Transverse colon (tissue), 4 donors: ENCODE measurements at regions not wholly inside any gene's neighbourhood (a gene's known extent, or its start where the extent isn't known, plus 50 kb on each side); places are given as distances from the start of the nearest gene placed in this dataset.

Experiments
- DNase-seq: peaks from one replicate; pipeline ENCODE4 v3.0.0-alpha.2; 2019
- H3K27ac ChIP-seq, 4 donors: fragments of 200-600 bp; sonication (generic); 2 replicates each; pipeline ENCODE4 v1.5.1; 2016 to 2018; ENCODE audit warnings: inconsistent platforms in 4 of 4
- H3K27me3 ChIP-seq: fragments of 200-600 bp; sonication (generic); 2 replicates; pipeline ENCODE4 v1.5.1; 2017; ENCODE audit warnings: inconsistent platforms
- H3K36me3 ChIP-seq, 4 donors: fragments of 200-600 bp; sonication (generic); 2 replicates each; pipeline ENCODE4 v1.5.1; 2017 to 2019; ENCODE audit warnings: inconsistent platforms in 4 of 4
- H3K4me1 ChIP-seq, 4 donors: fragments of 200-600 bp; sonication (generic); 2 replicates each; pipeline ENCODE4 v1.5.1; 2017 to 2020; ENCODE audit warnings: inconsistent platforms in 4 of 4
- H3K4me3 ChIP-seq, 4 donors: fragments of 200-600 bp; sonication (generic); 1 replicate in 1 of 4; 2 replicates in 3 of 4; pipeline versions ENCODE4 v1.5.1 to v1.6.1; 2017 to 2019; ENCODE audit warnings: inconsistent platforms in 4 of 4
- H3K9me3 ChIP-seq, 2 donors: fragments of 200-600 bp; sonication (generic); 2 replicates each; pipeline ENCODE4 v1.5.1; 2017 to 2019; ENCODE audit warnings: inconsistent platforms in 2 of 2
- CTCF ChIP-seq, 5 experiments: fragments of 200-600 bp in 3 of 5; fragments of 450-650 bp in 2 of 5; sonication (generic) in 3 of 5; IDR thresholded peaks; 1 replicate in 2 of 5; 2 replicates in 3 of 5; pipeline ENCODE4 v1.5.1; 2016 to 2017; ENCODE audit warnings: antibody characterized with exemption in 5 of 5, inconsistent platforms in 3 of 5, mild to moderate bottlenecking in 2 of 5, moderate library complexity in 1 of 5
- EP300 ChIP-seq: sonication (generic); formaldehyde crosslinking; IDR thresholded peaks from one replicate; pipeline ENCODE4 v1.6.1; 2017; ENCODE audit warnings: antibody characterized with exemption, low read depth
- POLR2A ChIP-seq: fragments of 450-650 bp; IDR thresholded peaks from one replicate; pipeline ENCODE4 v1.6.1; 2016; ENCODE audit warnings: antibody characterized with exemption, mild to moderate bottlenecking, moderate library complexity
- POLR2AphosphoS5 ChIP-seq, 3 donors: sonication (generic); formaldehyde crosslinking; IDR thresholded peaks; one replicate each; pipeline ENCODE4 v1.6.1; 2016; ENCODE audit warnings: antibody characterized with exemption in 3 of 3
- WGBS, 2 donors: methylation state at CpG; one replicate each; pipeline ENCODE4 v1.1.5; 2018; ENCODE audit warnings: low coverage in 1 of 2; 5-methylcytosine and 5-hydroxymethylcytosine counted together
- in situ Hi-C, 4 donors: fragments of 200-750 bp; cut with MboI; loops; one replicate each; pipeline versions ENCODE4 v1.15.0 to v1.15.1; 2017; ENCODE audit warnings: low sequenced_read_pairs in 3 of 4, low pct_ligation_motif_present in 1 of 4, low pct_unique_long_range_greater_than_20kb in 1 of 4
- intact Hi-C: fragments of 100-400 bp; cut with DNase I; formaldehyde crosslinking; loops from one replicate; pipeline ENCODE4 v1.15.1; 2023; ENCODE audit warnings: low total_unique reads

- no peaks in the 10 kb centered on the region for H3K27me3 ChIP-seq
- H3K4me3 ChIP-seq, result no peak overlapping the region
- no peaks in the 10 kb centered on the region for H3K36me3 ChIP-seq
- WGBS, 2 donors, result 73% methylated on average over 5 of the region's 5 CpGs; no CpG with 5 or more reads in 1 of the 2 donors
- no peak for DNase-seq
- H3K9me3 ChIP-seq, result no peaks in the 10 kb centered on the region
- intact Hi-C loops (no loop called here), in situ Hi-C loops (no loop called here)
- H3K27ac ChIP-seq, result no peak overlapping the region
- no peak for TF ChIP-seq POLR2A
- TF ChIP-seq EP300, result no peak
- TF ChIP-seq POLR2AphosphoS5 (IDR thresholded peaks at IDR 0.05), result no peak
- no peak for TF ChIP-seq CTCF (IDR thresholded peaks at IDR 0.05)
- peaks cover 0 to 5% (median 0%) of the 10 kb centered on the region in 4 donors for H3K4me1 ChIP-seq
These were observed 63.6 kb upstream of the COL13A1 start for GRCh38 chr10:69738071-69738470.

- H3K27ac ChIP-seq, result no peak overlapping the region
- H3K27me3 ChIP-seq, result no peaks in the 10 kb centered on the region
- no peak for DNase-seq
- intact Hi-C loops, result no loop called here
- in situ Hi-C loops, result no loop called here
- no peaks in the 10 kb centered on the region for H3K9me3 ChIP-seq
- TF ChIP-seq CTCF (IDR thresholded peaks at IDR 0.05), result no peak
- peaks cover 0 to 2% (median 0%) of the 10 kb centered on the region in 4 donors for H3K4me1 ChIP-seq
- no peaks in the 10 kb centered on the region for H3K36me3 ChIP-seq
- WGBS, 2 donors, result 47 to 63% methylated on average over 2 to 6 of the region's 6 CpGs
- no peak overlapping the region for H3K4me3 ChIP-seq
These were observed 62.8 kb upstream of the COL13A1 start for GRCh38 chr10:69738858-69739435.

GRCh38 chr10:69739634-69740033 is 62.1 kb upstream of the COL13A1 start:
- Histone ChIP-seq H3K27ac (no peak overlapping the region), H3K4me3 (no peak overlapping the region), H3K27me3 (no peaks in the 10 kb centered on the region), H3K36me3 (no peaks in the 10 kb centered on the region), H3K4me1 (no peaks in the 10 kb centered on the region), H3K9me3 (no peaks in the 10 kb centered on the region)
- TF ChIP-seq POLR2AphosphoS5 (IDR thresholded peaks at IDR 0.05) (no peak), POLR2A (no peak), EP300 (no peak), CTCF (IDR thresholded peaks at IDR 0.05) (no peak)
- WGBS, 2 donors, result 60 to 64% methylated on average over 4 to 7 of the region's 7 CpGs
- DNase-seq, result no peak
- in situ Hi-C loops, result no loop called here
- intact Hi-C loops, result no loop called here

- Histone ChIP-seq H3K9me3 (no peaks in the 10 kb centered on the region), H3K4me1 (no peaks in the 10 kb centered on the region), H3K27ac (no peak overlapping the region), H3K36me3 (no peaks in the 10 kb centered on the region), H3K27me3 (no peaks in the 10 kb centered on the region), H3K4me3 (no peak overlapping the region)
- no peak for DNase-seq
- intact Hi-C loops (no loop called here), in situ Hi-C loops (no loop called here)
- no peak for TF ChIP-seq POLR2AphosphoS5 (IDR thresholded peaks at IDR 0.05)
- no peak for TF ChIP-seq EP300
- TF ChIP-seq CTCF (IDR thresholded peaks at IDR 0.05), result no peak
- TF ChIP-seq POLR2A, result no peak
- 40 to 72% methylated on average over 1 to 3 of the region's 3 CpGs for WGBS, 2 donors
These were observed 61.6 kb upstream of the COL13A1 start for GRCh38 chr10:69740126-69740525.
